ENCODE measurements at regions not wholly inside any gene's neighbourhood (a gene's known extent, or its start where the extent isn't known, plus 50 kb on each side); places are given as distances from the start of the nearest gene placed in this dataset.

GRCh38 chr19:31616031-31616430, 266.8 kb upstream of the TSHZ3 start:
- no peak for TF ChIP-seq CTCF (IDR thresholded peaks at IDR 0.05; ENCODE audit: low read depth, low read length, poor library complexity, severe bottlenecking)
- TF ChIP-seq EZH2phosphoT487 (IDR thresholded peaks at IDR 0.05; ENCODE audit: borderline replicate concordance, low read length): no peak
